HL-60 (cell line): ENCODE measurements at regions not wholly inside any gene's neighbourhood (a gene's known extent, or its start where the extent isn't known, plus 50 kb on each side); places are given as distances from the start of the nearest gene placed in this dataset.

Experiments
- CTCF ChIP-seq: IDR thresholded peaks from one replicate; pipeline ENCODE4 v1.5.1; 2011; ENCODE audit warnings: low read length, control low read depth, inconsistent platforms; ENCODE audit not compliant: insufficient read depth
- REST ChIP-seq: IDR thresholded peaks from 2 replicates; pipeline ENCODE4 v1.6.1; 2012; ENCODE audit warnings: low read depth; ENCODE audit not compliant: insufficient replicate concordance

GRCh38 chr7:96501318-96501717 is 179.4 kb upstream of the SLC25A13 start:
- no peak for TF ChIP-seq CTCF
- no peak for TF ChIP-seq REST
